ENCODE measurements at regions not wholly inside any gene's neighbourhood (a gene's known extent, or its start where the extent isn't known, plus 50 kb on each side); places are given as distances from the start of the nearest gene placed in this dataset.

DNA sequence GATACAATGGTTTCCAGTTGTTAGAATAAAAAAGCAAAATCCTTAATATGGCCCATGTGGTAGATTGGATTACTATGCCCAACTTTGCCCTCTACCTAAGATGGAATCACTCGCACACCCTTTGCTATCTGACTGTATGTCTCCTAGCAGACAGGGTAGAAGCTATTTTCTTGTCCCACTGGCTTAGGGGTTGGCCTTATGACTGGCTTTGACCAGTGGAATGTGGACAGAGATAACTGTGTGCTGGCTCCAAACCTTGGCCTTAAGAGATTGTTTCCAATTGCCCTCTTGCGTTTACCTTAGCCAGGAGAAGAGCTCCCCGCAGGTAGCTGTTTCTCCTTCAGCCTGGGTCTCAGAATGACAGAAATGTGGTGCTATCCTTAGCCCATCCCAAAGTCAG, 355.9 kb downstream of the BCOR start:
- H3K4me3 ChIP-seq (ENCODE audit: low read depth, low read length) = no peak overlapping the region
- POLR2A ChIA-PET = no interaction called here
- TF ChIP-seq, protein P1, sequence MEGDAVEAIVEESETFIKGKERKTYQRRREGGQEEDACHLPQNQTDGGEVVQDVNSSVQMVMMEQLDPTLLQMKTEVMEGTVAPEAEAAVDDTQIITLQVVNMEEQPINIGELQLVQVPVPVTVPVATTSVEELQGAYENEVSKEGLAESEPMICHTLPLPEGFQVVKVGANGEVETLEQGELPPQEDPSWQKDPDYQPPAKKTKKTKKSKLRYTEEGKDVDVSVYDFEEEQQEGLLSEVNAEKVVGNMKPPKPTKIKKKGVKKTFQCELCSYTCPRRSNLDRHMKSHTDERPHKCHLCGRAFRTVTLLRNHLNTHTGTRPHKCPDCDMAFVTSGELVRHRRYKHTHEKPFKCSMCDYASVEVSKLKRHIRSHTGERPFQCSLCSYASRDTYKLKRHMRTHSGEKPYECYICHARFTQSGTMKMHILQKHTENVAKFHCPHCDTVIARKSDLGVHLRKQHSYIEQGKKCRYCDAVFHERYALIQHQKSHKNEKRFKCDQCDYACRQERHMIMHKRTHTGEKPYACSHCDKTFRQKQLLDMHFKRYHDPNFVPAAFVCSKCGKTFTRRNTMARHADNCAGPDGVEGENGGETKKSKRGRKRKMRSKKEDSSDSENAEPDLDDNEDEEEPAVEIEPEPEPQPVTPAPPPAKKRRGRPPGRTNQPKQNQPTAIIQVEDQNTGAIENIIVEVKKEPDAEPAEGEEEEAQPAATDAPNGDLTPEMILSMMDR (IDR thresholded peaks at IDR 0.05; ENCODE audit: insufficient read depth in 1 of 2, low read depth in 1 of 2, low read length in 1 of 2, severe bottlenecking in 1 of 2, unreplicated experiment in 1 of 2) = no peak

DNA sequence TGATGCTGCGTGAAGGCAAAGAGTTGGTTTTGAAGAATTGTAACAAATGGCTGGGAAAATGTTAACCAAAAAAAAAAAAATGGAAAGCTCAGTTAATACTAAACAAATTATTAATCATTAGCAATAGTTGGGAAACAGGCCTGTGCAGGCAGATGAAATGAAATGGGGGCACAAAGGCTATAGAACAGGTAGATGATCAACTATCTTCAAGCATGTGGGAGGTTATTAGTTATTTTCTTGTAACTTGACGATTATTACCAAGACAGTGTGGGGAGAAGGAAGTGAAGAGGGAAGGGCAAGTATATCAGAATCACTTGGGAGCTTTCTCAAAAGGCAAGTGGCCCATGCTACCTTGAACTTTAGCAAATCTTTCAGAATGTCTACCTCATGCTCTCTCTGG, 351.9 kb downstream of the BCOR start:
- Mint-ChIP-seq H3K27ac (ENCODE audit: unreplicated experiment) (no peak overlapping the region), H3K4me3 (ENCODE audit: unreplicated experiment) (no peak overlapping the region), H3K27me3 (ENCODE audit: insufficient read depth, unreplicated experiment) (no peaks in the 10 kb centered on the region), H3K9me3 (ENCODE audit: unreplicated experiment) (no peaks in the 10 kb centered on the region), H3K4me1 (ENCODE audit: low read depth, unreplicated experiment) (peaks cover 15% of the 10 kb centered on the region), H3K36me3 (ENCODE audit: insufficient read depth, unreplicated experiment) (no peaks in the 10 kb centered on the region)
- CTCF ChIA-PET = no interaction called here
- Histone ChIP-seq H3K4me1 (no peaks in the 10 kb centered on the region; the same call in 1 of the 2 replicates), H3K9me3 (no peaks in the 10 kb centered on the region), H3K4me3 (ENCODE audit: low read depth, low read length) (no peak overlapping the region), H3K36me3 (ENCODE audit: control insufficient read depth, insufficient read depth, low read length) (no peaks in the 10 kb centered on the region), H3K27me3 (replicated peaks; ENCODE audit: control insufficient read depth, insufficient read depth, low read length) (no peaks in the 10 kb centered on the region)
- TF ChIP-seq, protein P1 (IDR thresholded peaks at IDR 0.05; ENCODE audit: insufficient read depth in 1 of 2, low read depth in 1 of 2, low read length in 1 of 2, severe bottlenecking in 1 of 2, unreplicated experiment in 1 of 2) = no peak
- POLR2A ChIA-PET = interaction anchor here (0.6 kb wide), 1 partner anchor 24 kb away, joined by 3 read pairs; no protein-coding TSS in a partner anchor
- BruUV-seq (replicated peaks) = no TSS peak
- DNase-seq = no peak
- intact Hi-C loops (cut with micrococcal nuclease; ENCODE audit: unreplicated experiment) = no loop called here

More for the DNA sequence above, 355.9 kb downstream of the BCOR start:
- no peak for DNase-seq
- H3K9me3 Mint-ChIP-seq (ENCODE audit: unreplicated experiment) = no peaks in the 10 kb centered on the region
- H3K36me3 ChIP-seq (ENCODE audit: control insufficient read depth, insufficient read depth, low read length) = no peaks in the 10 kb centered on the region
- BruUV-seq (replicated peaks) = no TSS peak
- no peaks in the 10 kb centered on the region for H3K27me3 Mint-ChIP-seq (ENCODE audit: insufficient read depth, unreplicated experiment)
- no peaks in the 10 kb centered on the region for H3K27me3 ChIP-seq (replicated peaks; ENCODE audit: control insufficient read depth, insufficient read depth, low read length)
- H3K27ac Mint-ChIP-seq (ENCODE audit: unreplicated experiment) = no peak overlapping the region
- peaks cover 15% of the 10 kb centered on the region for H3K4me1 Mint-ChIP-seq (ENCODE audit: low read depth, unreplicated experiment)
- CTCF ChIA-PET = no interaction called here
- intact Hi-C loops (cut with micrococcal nuclease; ENCODE audit: unreplicated experiment) = no loop called here
- no peak overlapping the region for H3K4me3 Mint-ChIP-seq (ENCODE audit: unreplicated experiment)
- no peaks in the 10 kb centered on the region; the same call in 1 of the 2 replicates for H3K4me1 ChIP-seq
- H3K9me3 ChIP-seq = no peaks in the 10 kb centered on the region
- no peaks in the 10 kb centered on the region for H3K36me3 Mint-ChIP-seq (ENCODE audit: insufficient read depth, unreplicated experiment)

DNA sequence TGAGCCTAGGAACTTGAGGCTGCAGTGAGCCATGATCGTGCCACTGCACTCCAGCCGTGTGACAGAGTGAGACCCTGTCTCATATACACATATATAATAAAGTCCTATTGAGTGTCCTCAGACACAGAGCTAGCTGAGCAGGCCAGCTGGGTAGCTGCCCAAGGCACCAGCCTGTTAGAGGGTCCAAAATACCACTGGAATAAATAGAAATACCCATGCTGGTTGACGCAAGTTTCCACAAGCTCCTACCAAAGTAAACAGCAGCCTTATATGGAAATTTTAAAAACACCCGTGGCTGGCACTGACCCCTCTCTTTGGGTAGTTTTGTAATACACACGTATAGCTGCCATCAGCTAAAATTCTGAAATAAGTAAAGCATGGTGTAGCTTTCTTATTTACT, 348.6 kb downstream of the BCOR start:
- CTCF ChIA-PET = no interaction called here
- TF ChIP-seq, protein P1 (IDR thresholded peaks at IDR 0.05; ENCODE audit: insufficient read depth in 1 of 2, low read depth in 1 of 2, low read length in 1 of 2, severe bottlenecking in 1 of 2, unreplicated experiment in 1 of 2) = no peak
- H3K4me1 ChIP-seq = peaks cover 12% of the 10 kb centered on the region
- H3K4me1 Mint-ChIP-seq (ENCODE audit: low read depth, unreplicated experiment) = peaks cover 9% of the 10 kb centered on the region
- H3K36me3 ChIP-seq (ENCODE audit: control insufficient read depth, insufficient read depth, low read length) = no peaks in the 10 kb centered on the region
- POLR2A ChIA-PET = no interaction called here
- DNase-seq = no peak
- no peaks in the 10 kb centered on the region for H3K27me3 Mint-ChIP-seq (ENCODE audit: insufficient read depth, unreplicated experiment)
- no TSS peak for BruUV-seq (replicated peaks)
- H3K9me3 Mint-ChIP-seq (ENCODE audit: unreplicated experiment) = no peaks in the 10 kb centered on the region
- no peaks in the 10 kb centered on the region for H3K36me3 Mint-ChIP-seq (ENCODE audit: insufficient read depth, unreplicated experiment)
- no peak overlapping the region for H3K4me3 Mint-ChIP-seq (ENCODE audit: unreplicated experiment)
- H3K27ac Mint-ChIP-seq (ENCODE audit: unreplicated experiment) = no peak overlapping the region
- H3K4me3 ChIP-seq (ENCODE audit: low read depth, low read length) = no peak overlapping the region
- intact Hi-C loops (cut with micrococcal nuclease; ENCODE audit: unreplicated experiment) = no loop called here
- H3K27me3 ChIP-seq (replicated peaks; ENCODE audit: control insufficient read depth, insufficient read depth, low read length) = no peaks in the 10 kb centered on the region
- H3K9me3 ChIP-seq = no peaks in the 10 kb centered on the region

Data from Caco-2 (cell line).